ENCODE measurements at regions not wholly inside any gene's neighbourhood (a gene's known extent, or its start where the extent isn't known, plus 50 kb on each side); places are given as distances from the start of the nearest gene placed in this dataset.

GRCh38 chr4:57672846-57673433 is 562.8 kb upstream of the IGFBP7 start:
- Histone ChIP-seq H3K4me3 (ENCODE audit: low read depth, low read length) (no peak overlapping the region), H3K27ac (no peak overlapping the region), H3K36me3 (replicated peaks) (no peaks in the 10 kb centered on the region), H3K27me3 (replicated peaks) (no peaks in the 10 kb centered on the region)
- no peak for TF ChIP-seq CTCF (IDR thresholded peaks at IDR 0.05; ENCODE audit: low read depth, low read length, missing control alignments)
- in situ Hi-C loops (cut with HindIII; ENCODE audit: low pct_ligation_motif_present, low sequenced_read_pairs) = no loop called here
- no peak for DNase-seq

DNA sequence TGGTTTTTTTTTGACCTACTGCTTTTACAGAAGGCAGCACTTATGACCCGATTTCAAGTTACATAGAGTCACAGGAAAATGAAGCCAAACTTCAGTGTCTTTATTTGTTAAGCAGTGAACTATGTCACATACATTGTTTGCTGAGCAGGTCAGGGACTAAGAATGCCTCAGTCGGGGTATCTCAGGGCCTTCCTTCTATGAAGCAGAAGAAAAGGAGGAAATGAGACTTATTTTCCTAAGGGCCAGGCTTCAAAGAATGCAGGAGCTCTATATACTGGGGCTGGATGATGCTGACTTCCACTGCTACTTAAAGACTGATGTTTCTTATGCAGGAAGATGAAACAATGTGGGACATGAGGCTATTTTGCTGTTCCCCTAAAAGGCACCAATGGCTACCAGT is 558.4 kb upstream of the IGFBP7 start:
- Histone ChIP-seq H3K27ac (no peak overlapping the region), H3K36me3 (replicated peaks) (no peaks in the 10 kb centered on the region), H3K4me3 (ENCODE audit: low read depth, low read length) (no peak overlapping the region), H3K27me3 (replicated peaks) (no peaks in the 10 kb centered on the region)
- in situ Hi-C loops (cut with HindIII; ENCODE audit: low pct_ligation_motif_present, low sequenced_read_pairs) = no loop called here
- no peak for DNase-seq
- TF ChIP-seq CTCF (IDR thresholded peaks at IDR 0.05; ENCODE audit: low read depth, low read length, missing control alignments) = no peak

GRCh38 chr4:57665806-57666205 is 555.6 kb upstream of the IGFBP7 start:
- no peak for TF ChIP-seq CTCF (IDR thresholded peaks at IDR 0.05; ENCODE audit: low read depth, low read length, missing control alignments)
- in situ Hi-C loops (cut with HindIII; ENCODE audit: low pct_ligation_motif_present, low sequenced_read_pairs) = no loop called here
- DNase-seq = no peak
- H3K36me3 ChIP-seq (replicated peaks) = no peaks in the 10 kb centered on the region
- H3K27me3 ChIP-seq (replicated peaks) = no peaks in the 10 kb centered on the region
- no peak overlapping the region for H3K4me3 ChIP-seq (ENCODE audit: low read depth, low read length)
- H3K27ac ChIP-seq = no peak overlapping the region

GRCh38 chr4:57661517-57662090 is 551.4 kb upstream of the IGFBP7 start:
- no peak overlapping the region for H3K27ac ChIP-seq
- H3K27me3 ChIP-seq (replicated peaks) = no peaks in the 10 kb centered on the region
- H3K36me3 ChIP-seq (replicated peaks) = no peaks in the 10 kb centered on the region
- no peak for DNase-seq
- H3K4me3 ChIP-seq (ENCODE audit: low read depth, low read length) = no peak overlapping the region
- no peak for TF ChIP-seq CTCF (IDR thresholded peaks at IDR 0.05; ENCODE audit: low read depth, low read length, missing control alignments)
- in situ Hi-C loops (cut with HindIII; ENCODE audit: low pct_ligation_motif_present, low sequenced_read_pairs) = no loop called here

- Histone ChIP-seq H3K4me3 (ENCODE audit: low read depth, low read length) (no peak overlapping the region), H3K27me3 (replicated peaks) (no peaks in the 10 kb centered on the region), H3K36me3 (replicated peaks) (no peaks in the 10 kb centered on the region), H3K27ac (no peak overlapping the region)
- in situ Hi-C loops (cut with HindIII; ENCODE audit: low pct_ligation_motif_present, low sequenced_read_pairs) = no loop called here
- no peak for DNase-seq
- TF ChIP-seq CTCF (IDR thresholded peaks at IDR 0.05; ENCODE audit: low read depth, low read length, missing control alignments) = no peak
Observed at GRCh38 chr4:57658673-57659072, 548.5 kb upstream of the IGFBP7 start.

DNA sequence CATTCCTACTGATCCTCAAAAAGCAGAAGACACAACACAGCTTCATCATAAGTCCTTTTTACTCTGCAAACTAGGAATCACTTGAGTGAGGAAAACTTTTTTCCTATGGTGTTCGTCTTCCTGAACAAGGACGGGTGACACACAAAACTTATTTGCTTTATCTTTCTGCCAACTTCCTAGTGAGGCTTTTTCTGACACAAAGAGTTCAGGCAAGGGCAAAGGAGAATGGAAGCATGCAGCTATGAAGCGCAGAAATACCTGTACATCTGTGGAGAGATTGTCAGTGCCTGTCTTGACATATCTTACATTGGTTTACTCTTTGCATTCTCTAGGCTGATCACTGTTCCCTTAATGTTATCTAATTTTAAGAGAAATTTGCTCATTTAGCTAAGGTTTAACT is 548.0 kb upstream of the IGFBP7 start:
- no peaks in the 10 kb centered on the region for H3K27me3 ChIP-seq (replicated peaks)
- H3K36me3 ChIP-seq (replicated peaks) = no peaks in the 10 kb centered on the region
- no peak for DNase-seq
- TF ChIP-seq CTCF (IDR thresholded peaks at IDR 0.05; ENCODE audit: low read depth, low read length, missing control alignments) = no peak
- in situ Hi-C loops (cut with HindIII; ENCODE audit: low pct_ligation_motif_present, low sequenced_read_pairs) = no loop called here
- no peak overlapping the region for H3K4me3 ChIP-seq (ENCODE audit: low read depth, low read length)
- no peak overlapping the region for H3K27ac ChIP-seq

Measured in brain microvascular endothelial cell (primary cell).